NB4 (cell line): ENCODE measurements at regions not wholly inside any gene's neighbourhood (a gene's known extent, or its start where the extent isn't known, plus 50 kb on each side); places are given as distances from the start of the nearest gene placed in this dataset.

ENCODE experiments used
- POLR2A ChIP-seq: IDR thresholded peaks from 2 replicates; pipeline ENCODE4 v1.6.1; 2011; ENCODE audit warnings: mild to moderate bottlenecking; ENCODE audit not compliant: insufficient read length; ENCODE audit errors: extremely low read depth
- TF ChIP-seq, protein P1 (sequence below): IDR thresholded peaks from one replicate; pipeline ENCODE4 v1.5.1; 2012; ENCODE audit warnings: low read depth, low read length

DNA sequence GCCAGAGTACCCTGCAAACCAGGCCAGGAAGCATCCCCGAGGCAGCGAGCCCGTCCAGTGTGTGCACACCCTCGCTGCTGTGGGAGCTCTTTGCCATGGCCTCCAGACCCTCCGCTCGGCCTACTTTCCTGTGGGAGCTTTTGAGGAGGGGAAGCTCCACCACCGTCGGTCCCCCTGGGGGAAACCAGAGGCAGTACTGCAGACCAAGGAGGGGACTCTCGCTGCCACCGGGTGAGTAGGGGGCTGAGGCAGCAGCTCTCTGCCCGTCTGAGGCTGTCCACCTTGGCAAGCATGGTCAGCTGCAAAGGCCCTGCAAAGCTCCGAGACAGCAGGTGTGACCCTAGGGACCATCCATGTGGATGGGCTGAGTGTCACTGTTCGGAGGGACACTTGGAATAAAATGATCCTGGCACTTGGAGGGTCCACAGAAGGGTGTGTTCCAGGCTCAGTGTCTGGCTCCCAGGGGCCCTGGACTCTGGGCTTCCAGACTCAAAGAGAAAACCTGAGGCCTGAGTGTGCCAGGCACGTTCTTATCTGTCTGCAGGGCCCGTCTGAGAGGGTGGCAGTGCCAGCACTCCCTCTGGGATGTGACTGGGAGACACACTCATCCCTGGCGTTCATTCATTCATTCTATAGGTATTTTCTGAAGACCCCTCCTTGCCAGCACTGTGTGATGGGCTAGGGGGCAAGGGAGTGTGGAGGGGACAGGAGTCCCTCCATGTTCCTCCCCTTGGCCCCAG is 282.8 kb upstream of the HS6ST1 start:
- TF ChIP-seq POLR2A = no peak
- TF ChIP-seq, protein P1, sequence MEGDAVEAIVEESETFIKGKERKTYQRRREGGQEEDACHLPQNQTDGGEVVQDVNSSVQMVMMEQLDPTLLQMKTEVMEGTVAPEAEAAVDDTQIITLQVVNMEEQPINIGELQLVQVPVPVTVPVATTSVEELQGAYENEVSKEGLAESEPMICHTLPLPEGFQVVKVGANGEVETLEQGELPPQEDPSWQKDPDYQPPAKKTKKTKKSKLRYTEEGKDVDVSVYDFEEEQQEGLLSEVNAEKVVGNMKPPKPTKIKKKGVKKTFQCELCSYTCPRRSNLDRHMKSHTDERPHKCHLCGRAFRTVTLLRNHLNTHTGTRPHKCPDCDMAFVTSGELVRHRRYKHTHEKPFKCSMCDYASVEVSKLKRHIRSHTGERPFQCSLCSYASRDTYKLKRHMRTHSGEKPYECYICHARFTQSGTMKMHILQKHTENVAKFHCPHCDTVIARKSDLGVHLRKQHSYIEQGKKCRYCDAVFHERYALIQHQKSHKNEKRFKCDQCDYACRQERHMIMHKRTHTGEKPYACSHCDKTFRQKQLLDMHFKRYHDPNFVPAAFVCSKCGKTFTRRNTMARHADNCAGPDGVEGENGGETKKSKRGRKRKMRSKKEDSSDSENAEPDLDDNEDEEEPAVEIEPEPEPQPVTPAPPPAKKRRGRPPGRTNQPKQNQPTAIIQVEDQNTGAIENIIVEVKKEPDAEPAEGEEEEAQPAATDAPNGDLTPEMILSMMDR = no peak
